ENCODE measurements at regions not wholly inside any gene's neighbourhood (a gene's known extent, or its start where the extent isn't known, plus 50 kb on each side); places are given as distances from the start of the nearest gene placed in this dataset.

DNA sequence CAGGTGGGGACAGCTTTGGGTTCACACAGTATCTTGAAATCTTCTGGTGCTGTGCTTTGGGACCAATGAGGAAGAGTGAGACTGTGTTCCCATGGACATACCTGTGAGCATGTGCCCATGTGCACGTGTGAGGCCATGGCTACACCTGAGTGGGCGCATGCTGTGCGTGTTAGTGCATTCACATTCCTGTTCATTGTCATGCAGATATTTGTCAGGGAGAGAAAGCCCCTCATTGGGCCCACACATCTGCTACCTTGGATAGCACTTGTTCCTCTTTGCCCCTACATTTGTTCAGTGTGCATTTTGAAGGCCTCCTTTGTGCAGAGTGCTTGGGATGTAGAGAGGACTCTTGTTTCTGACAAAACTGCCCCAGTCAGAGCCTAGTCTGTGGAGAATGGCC is 154.3 kb upstream of the E2F8 start:
- H3K4me1 Mint-ChIP-seq, result peaks cover 0 to 3% of the 10 kb centered on the region in 2 donors
- DNase-seq (no peak), ATAC-seq (replicated peaks) (no peak)
- no peak overlapping the region for H3K4me3 Mint-ChIP-seq
- H3K9me3 Mint-ChIP-seq, result peaks cover 4 to 6% of the 10 kb centered on the region in 2 donors
- H3K27me3 Mint-ChIP-seq, result peaks cover 16 to 17% of the 10 kb centered on the region in 2 donors
- H3K27ac Mint-ChIP-seq, result no peak overlapping the region
- peaks cover 0 to 4% of the 10 kb centered on the region in 2 donors for H3K36me3 Mint-ChIP-seq

DNA sequence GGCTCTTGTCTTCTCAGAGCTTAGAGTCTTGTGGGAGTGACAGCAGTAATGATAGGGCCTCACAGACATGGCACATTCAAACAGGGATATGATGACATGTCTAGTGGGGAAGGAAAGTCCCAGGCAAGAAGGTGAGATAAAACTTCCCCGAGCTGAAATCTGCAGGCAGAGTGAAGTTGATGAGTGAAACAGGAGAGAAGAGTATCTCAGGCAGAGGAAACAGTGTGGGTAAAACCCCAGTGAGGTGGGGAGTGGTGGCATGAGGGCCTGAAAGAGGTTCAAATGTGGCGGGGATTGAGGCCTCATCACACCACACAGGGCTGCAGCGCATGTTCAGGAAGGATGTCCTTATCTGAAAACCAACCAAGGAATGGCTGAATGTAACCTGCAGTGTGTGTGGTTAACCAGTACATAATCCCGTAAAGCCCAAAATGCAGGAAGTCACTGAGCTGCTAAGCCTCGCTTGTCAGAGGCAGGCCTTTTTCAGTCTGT is 153.8 kb upstream of the E2F8 start:
- peaks cover 16 to 17% of the 10 kb centered on the region in 2 donors for H3K27me3 Mint-ChIP-seq
- no peak for DNase-seq
- H3K4me3 Mint-ChIP-seq, result no peak overlapping the region
- peaks cover 0 to 4% of the 10 kb centered on the region in 2 donors for H3K36me3 Mint-ChIP-seq
- peaks cover 4 to 6% of the 10 kb centered on the region in 2 donors for H3K9me3 Mint-ChIP-seq
- no peak overlapping the region for H3K27ac Mint-ChIP-seq
- peaks cover 0 to 3% of the 10 kb centered on the region in 2 donors for H3K4me1 Mint-ChIP-seq
- ATAC-seq (replicated peaks), result peak in 1 of 2 donors; percentile 62

DNA sequence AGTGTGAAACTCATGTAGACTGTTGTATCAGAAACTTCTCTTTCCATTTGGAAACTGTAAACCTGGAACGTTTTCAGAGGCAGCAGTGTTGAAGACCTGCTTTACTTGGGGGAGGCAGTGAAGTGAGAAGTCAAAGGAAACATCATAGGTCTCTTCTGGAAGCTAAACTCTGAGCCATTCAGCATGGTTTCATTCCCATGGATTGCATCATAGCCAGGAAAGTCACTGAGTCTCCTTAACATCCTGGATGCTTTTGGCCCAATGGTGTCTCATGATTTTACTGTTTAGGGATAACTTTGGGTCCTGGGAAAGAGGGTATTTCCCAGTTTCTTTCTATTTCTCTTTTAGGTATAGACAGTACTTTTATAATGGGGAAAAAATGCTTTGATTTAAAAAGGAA is 153.2 kb upstream of the E2F8 start:
- Mint-ChIP-seq H3K27ac (no peak overlapping the region), H3K9me3 (peaks cover 4 to 6% of the 10 kb centered on the region in 2 donors), H3K36me3 (peaks cover 0 to 4% of the 10 kb centered on the region in 2 donors), H3K27me3 (peaks cover 16 to 17% of the 10 kb centered on the region in 2 donors), H3K4me1 (peaks cover 0 to 3% of the 10 kb centered on the region in 2 donors), H3K4me3 (no peak overlapping the region)
- DNase-seq (no peak), ATAC-seq (replicated peaks) (no peak)

DNA sequence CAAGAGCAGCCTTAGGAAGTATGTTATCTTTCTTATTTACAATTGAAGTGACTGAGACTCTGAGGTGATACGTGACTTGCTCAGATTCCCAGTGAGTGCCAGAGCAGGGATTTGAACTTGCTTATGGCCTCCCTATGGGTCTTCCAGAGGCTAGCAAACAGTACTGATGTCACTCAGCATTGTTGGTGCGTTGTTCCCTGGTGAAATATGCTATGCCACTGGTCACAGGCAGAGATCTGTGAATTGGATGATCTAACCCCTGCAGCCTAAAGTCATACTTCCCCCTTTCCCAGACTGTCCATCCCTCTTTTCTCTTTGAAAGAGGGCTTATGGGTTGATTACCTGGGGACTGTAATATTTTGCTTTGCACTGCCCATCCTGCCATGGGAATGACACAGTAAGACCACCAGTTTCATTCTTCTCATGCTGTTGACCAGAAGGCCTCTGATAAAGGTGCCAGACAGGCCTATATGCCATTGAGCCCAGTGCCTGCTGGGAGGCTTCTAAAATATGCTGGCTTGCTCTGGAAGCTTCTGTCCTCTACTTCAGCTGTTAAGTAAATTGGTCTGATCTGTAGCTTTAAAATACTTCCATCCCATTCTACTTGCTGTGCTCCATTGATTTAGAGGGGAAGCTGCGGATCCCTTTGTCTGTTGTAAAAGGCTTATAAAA is 152.2 kb upstream of the E2F8 start:
- Mint-ChIP-seq H3K9me3 (peaks cover 4 to 6% of the 10 kb centered on the region in 2 donors), H3K36me3 (peaks cover 0 to 4% of the 10 kb centered on the region in 2 donors), H3K4me1 (peaks cover 0 to 3% of the 10 kb centered on the region in 2 donors), H3K27ac (no peak overlapping the region), H3K4me3 (no peak overlapping the region), H3K27me3 (peaks cover 16 to 17% of the 10 kb centered on the region in 2 donors)
- DNase-seq, result no peak
- ATAC-seq (replicated peaks), result no peak

DNA sequence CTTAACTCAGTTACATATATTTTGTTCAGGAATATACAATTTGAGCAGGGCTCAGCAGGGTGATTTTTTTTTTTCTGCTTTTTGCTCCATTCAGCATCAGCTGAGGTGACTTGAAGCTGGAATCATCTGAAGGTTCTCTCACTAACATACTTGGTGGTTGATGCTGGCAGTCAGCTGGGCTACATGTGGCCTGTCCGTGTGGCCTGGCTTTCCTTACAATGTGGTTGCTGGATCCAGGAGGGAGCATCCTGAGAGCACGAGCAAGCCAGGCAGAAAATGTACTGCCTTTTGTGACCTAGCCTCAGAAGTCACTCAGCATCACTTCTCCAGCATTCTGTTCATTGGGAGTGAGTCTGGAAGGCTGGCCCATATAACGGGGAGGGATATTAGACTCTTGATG is 151.6 kb upstream of the E2F8 start:
- Mint-ChIP-seq H3K27me3 (peaks cover 16 to 17% of the 10 kb centered on the region in 2 donors), H3K27ac (no peak overlapping the region), H3K4me3 (no peak overlapping the region), H3K9me3 (peaks cover 4 to 6% of the 10 kb centered on the region in 2 donors), H3K36me3 (peaks cover 0 to 4% of the 10 kb centered on the region in 2 donors), H3K4me1 (peaks cover 0 to 3% of the 10 kb centered on the region in 2 donors)
- no peak for DNase-seq
- no peak for ATAC-seq (replicated peaks)

DNA sequence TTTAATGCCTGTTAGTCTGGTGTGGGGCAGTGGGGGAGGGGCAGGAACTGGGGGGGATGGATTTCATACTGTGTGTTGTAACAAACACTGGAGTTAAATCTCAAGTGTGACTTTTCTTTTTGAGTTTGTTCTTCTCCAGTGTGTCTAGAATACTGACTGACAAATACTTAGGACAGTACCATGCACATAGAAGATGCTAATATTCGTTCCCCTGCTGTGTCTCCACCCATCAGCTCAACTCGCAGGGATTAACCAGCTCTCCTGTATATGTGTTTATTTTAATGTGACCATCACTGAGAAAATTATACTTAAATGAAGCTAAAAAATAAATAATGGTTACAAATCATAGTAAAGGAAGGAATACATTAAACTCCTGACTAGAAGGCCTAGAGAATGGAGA is 150.9 kb upstream of the E2F8 start:
- Mint-ChIP-seq H3K9me3 (peaks cover 6 to 8% of the 10 kb centered on the region in 2 donors), H3K36me3 (peaks cover 0 to 4% of the 10 kb centered on the region in 2 donors), H3K4me1 (peaks cover 0 to 3% of the 10 kb centered on the region in 2 donors), H3K27ac (no peak overlapping the region), H3K4me3 (no peak overlapping the region), H3K27me3 (peaks cover 20 to 24% of the 10 kb centered on the region in 2 donors)
- DNase-seq (no peak), ATAC-seq (replicated peaks) (no peak)

DNA sequence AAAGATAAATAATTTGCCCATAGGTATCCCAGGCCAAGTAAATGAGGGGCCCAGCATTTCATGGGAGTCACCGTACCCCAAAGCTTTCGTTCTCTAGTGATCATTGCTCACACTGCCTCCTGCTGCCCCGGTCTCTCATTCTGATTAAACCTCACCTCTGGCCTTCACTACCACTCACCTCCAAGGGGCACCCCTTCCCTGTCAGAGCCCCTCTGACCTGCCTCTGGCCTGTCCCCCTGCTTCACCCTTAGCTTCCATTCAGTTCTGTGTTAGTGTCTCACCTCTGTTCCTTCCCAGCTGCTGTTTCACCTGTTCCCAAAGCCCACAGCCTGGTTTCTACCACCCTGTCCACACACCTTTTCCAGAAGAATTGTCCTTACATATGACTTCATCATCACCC is 150.3 kb upstream of the E2F8 start:
- Mint-ChIP-seq H3K4me1 (peaks cover 0 to 3% of the 10 kb centered on the region in 2 donors), H3K27me3 (peaks cover 18 to 27% of the 10 kb centered on the region in 2 donors), H3K36me3 (peaks cover 0 to 4% of the 10 kb centered on the region in 2 donors), H3K27ac (no peak overlapping the region), H3K9me3 (peaks cover 6 to 10% of the 10 kb centered on the region in 2 donors), H3K4me3 (no peak overlapping the region)
- DNase-seq (no peak), ATAC-seq (replicated peaks) (no peak)

DNA sequence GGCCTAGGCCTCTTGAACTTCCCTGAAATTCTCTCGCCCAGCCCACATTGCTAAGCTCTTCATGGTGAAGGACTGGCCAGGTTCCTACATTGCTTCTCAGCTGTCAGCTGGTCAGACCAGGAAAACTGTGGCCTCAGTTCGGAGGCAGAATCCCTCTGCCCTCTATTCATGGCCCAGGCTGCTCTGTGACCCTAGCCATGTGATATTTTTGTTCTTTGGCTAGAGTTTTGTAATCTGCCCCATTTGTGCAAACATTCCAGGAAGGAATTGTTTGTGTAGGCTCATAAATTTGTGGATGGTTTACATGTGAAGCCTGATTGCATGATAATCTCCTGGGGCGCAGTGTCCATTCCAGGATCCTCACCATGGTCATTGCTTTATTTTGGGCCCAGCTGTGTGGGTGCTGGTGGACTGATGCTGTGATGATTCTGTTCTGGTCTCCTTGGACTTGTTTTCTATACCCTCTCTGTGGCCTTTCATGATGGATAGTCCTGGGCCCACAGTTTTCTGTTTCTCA is 149.1 kb upstream of the E2F8 start:
- Mint-ChIP-seq H3K27ac (no peak overlapping the region), H3K4me3 (no peak overlapping the region), H3K36me3 (peaks cover 0 to 4% of the 10 kb centered on the region in 2 donors), H3K4me1 (peaks cover 0 to 3% of the 10 kb centered on the region in 2 donors), H3K9me3 (peaks cover 6 to 10% of the 10 kb centered on the region in 2 donors), H3K27me3 (peaks cover 13 to 22% of the 10 kb centered on the region in 2 donors)
- no peak for DNase-seq
- no peak for ATAC-seq (replicated peaks)

DNA sequence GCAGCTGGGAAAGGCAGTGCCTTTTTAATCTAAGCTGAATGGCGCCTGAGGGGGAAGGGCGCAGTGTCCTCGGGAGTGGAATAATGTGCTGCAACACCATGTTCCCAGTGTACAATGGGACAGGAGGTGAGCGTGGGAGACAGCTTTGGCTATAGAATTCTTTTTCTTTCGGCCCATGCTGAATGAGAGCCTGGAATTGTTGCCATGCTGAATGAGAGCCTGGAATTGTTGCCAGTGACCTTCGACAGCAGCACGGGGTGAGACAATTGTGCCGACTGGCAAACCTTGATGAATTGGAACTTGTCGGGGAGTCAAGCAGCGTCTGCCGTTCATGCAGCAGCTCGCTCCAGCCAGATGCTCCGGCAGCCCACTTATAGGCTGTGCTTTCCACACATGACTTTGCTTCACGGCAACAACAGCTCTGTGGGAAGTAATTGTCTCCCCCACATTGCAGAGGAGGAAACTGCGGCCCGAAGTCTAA is 141.4 kb upstream of the E2F8 start:
- no peak overlapping the region for H3K4me3 Mint-ChIP-seq
- no peaks in the 10 kb centered on the region for H3K4me1 Mint-ChIP-seq
- H3K27ac Mint-ChIP-seq, result no peak overlapping the region
- peaks cover 26 to 27% of the 10 kb centered on the region in 2 donors for H3K27me3 Mint-ChIP-seq
- no peaks in the 10 kb centered on the region for H3K36me3 Mint-ChIP-seq
- peaks cover 0 to 4% of the 10 kb centered on the region in 2 donors for H3K9me3 Mint-ChIP-seq
- no peak for DNase-seq
- ATAC-seq (replicated peaks), result no peak

DNA sequence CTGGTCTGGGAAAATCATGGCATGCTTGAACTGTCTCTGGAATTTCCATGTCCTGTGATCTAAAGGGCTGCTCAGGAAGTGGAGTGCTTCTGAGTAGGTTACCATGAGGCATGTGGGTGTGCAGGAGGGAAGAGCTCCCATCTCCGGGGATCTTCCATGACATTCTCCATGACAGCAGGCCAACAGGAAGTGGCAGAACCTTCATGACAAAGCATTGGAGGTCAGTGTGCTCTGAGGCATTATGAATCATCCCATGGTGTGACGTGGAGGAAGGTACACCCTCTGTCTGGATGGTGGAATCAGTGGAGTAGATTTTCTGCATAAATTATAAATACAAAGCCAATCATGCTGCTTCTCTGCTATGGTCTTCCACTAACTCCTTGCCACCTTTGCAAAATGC is 139.6 kb upstream of the E2F8 start:
- ATAC-seq (replicated peaks) (no peak), DNase-seq (no peak)
- no peaks in the 10 kb centered on the region for H3K9me3 Mint-ChIP-seq
- no peaks in the 10 kb centered on the region for H3K36me3 Mint-ChIP-seq
- no peaks in the 10 kb centered on the region for H3K4me1 Mint-ChIP-seq
- H3K27me3 Mint-ChIP-seq, result peaks cover 19 to 23% of the 10 kb centered on the region in 2 donors
- H3K4me3 Mint-ChIP-seq, result no peak overlapping the region
- no peak overlapping the region for H3K27ac Mint-ChIP-seq

DNA sequence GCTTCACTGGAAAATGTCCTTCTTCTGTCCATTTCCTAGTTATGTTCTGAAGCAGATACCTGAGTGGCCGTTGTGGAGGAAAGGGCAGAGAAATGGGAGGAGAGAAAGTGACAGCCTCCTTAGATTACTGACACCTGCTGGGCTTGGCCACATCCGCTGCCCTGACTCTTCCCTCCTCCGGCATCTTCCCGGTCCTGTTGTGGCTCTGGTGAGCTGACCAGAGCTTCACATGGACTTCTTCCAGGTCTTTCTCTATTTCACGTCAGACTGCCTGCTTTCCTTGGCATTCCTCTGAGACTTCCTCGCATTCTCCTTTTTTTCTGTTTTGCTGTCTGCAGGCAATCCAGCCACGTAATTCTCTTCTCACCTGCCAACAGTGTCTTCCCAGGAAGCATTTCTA is 138.7 kb upstream of the E2F8 start:
- no peak for ATAC-seq (replicated peaks)
- no peaks in the 10 kb centered on the region for H3K9me3 Mint-ChIP-seq
- no peak for DNase-seq
- peaks cover 23 to 24% of the 10 kb centered on the region in 2 donors for H3K27me3 Mint-ChIP-seq
- no peaks in the 10 kb centered on the region for H3K4me1 Mint-ChIP-seq
- no peak overlapping the region for H3K27ac Mint-ChIP-seq
- H3K4me3 Mint-ChIP-seq, result no peak overlapping the region
- no peaks in the 10 kb centered on the region for H3K36me3 Mint-ChIP-seq

DNA sequence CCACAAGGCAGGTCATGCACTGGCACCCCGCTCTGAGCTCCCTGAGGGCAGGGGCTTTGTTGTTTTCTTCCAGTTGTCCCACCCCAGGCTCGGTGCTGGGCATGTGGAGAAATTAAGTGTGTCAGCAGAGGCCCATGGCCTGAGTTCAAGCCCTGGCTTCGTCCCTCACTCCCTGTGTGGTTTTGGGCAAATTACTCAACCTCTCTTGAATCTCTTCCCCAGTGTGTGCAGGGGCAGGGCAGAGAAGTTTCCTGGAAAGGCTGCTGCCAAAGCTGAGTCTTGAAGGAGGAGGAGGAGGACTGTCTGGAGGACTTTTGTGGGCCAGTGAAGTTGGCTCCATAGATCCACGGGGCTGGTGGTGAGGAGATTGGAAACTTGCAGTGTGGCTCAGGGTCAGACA is 138.1 kb upstream of the E2F8 start:
- H3K27me3 Mint-ChIP-seq, result peaks cover 23 to 25% of the 10 kb centered on the region in 2 donors

DNA sequence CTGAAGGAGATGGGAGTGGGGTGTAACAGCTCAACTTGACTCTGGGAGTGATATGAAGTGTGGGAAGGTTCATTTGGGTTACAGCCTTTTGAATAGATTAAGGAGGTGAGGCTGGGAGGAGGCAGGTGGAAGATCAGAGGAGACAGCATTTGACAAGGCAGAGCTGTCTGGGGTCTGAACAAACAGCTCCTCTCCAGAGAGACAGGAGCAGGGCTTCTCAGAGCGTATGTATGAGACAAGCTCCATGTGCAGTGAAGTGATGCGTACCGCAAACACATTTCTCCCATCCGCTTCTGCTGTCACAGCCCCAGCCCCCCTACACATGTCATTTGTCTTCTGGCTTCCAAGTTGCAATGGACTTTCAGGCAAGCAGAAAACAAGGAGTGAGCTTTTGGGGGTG is 137.1 kb upstream of the E2F8 start:
- Mint-ChIP-seq H3K4me3 (no peak overlapping the region), H3K9me3 (no peaks in the 10 kb centered on the region), H3K4me1 (no peaks in the 10 kb centered on the region), H3K27me3 (peaks cover 25 to 29% of the 10 kb centered on the region in 2 donors), H3K36me3 (no peaks in the 10 kb centered on the region), H3K27ac (no peak overlapping the region)
- no peak for DNase-seq
- ATAC-seq (replicated peaks), result no peak

More for the DNA sequence above, 138.1 kb upstream of the E2F8 start:
- DNase-seq (no peak), ATAC-seq (replicated peaks) (no peak)
- no peak overlapping the region for H3K4me3 Mint-ChIP-seq
- no peaks in the 10 kb centered on the region for H3K36me3 Mint-ChIP-seq
- no peaks in the 10 kb centered on the region for H3K9me3 Mint-ChIP-seq
- no peak overlapping the region for H3K27ac Mint-ChIP-seq
- no peaks in the 10 kb centered on the region for H3K4me1 Mint-ChIP-seq

DNA sequence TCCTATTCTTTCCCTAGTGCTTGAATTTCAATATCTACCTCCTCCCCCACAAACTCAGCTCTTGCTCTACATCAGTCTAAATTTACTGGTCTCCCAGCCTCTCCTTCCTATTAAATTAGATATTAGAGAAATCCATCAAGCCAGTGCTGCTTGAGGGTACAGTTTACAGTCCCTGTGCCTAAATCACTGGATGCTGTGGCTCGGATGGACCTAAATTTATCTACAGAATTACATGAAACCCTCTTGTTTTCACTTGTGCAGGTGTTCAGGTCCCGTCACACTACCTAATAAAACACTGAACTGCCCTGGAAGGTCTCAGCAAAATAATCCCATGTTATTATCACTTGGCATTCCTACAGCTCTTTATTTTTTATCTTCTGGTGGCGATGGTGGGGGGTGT is 134.7 kb upstream of the E2F8 start:
- no peaks in the 10 kb centered on the region for H3K36me3 Mint-ChIP-seq
- H3K4me3 Mint-ChIP-seq, result no peak overlapping the region
- H3K4me1 Mint-ChIP-seq, result no peaks in the 10 kb centered on the region
- no peaks in the 10 kb centered on the region for H3K9me3 Mint-ChIP-seq
- H3K27ac Mint-ChIP-seq, result no peak overlapping the region
- DNase-seq (no peak), ATAC-seq (replicated peaks) (no peak)
- peaks cover 11 to 21% of the 10 kb centered on the region in 2 donors for H3K27me3 Mint-ChIP-seq

DNA sequence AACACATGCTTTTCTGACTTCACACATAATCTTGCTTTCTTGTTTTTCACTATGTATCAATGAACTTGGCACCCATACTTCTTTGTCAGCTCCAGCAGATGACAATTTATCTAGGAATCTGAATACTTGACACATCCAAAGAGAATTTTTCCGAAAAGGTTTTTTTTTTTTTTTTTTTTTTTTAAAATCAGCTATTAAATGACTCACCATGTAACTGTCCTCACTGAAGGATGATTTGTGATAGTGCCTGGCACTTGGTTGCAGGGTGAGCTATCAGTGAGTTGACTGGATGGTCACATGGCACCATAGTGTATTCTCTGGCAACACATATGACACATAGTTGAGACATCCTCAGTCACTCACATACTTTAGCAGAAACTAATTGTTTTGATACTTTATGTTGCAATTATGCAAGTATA is 133.4 kb upstream of the E2F8 start:
- no peaks in the 10 kb centered on the region for H3K9me3 Mint-ChIP-seq
- no peak overlapping the region for H3K27ac Mint-ChIP-seq
- no peaks in the 10 kb centered on the region for H3K36me3 Mint-ChIP-seq
- no peaks in the 10 kb centered on the region for H3K4me1 Mint-ChIP-seq
- peaks cover 11% of the 10 kb centered on the region in 2 donors for H3K27me3 Mint-ChIP-seq
- H3K4me3 Mint-ChIP-seq, result no peak overlapping the region
- DNase-seq (no peak), ATAC-seq (replicated peaks) (no peak)
